GM21619 (cell line): ENCODE measurements at regions not wholly inside any gene's neighbourhood (a gene's known extent, or its start where the extent isn't known, plus 50 kb on each side); places are given as distances from the start of the nearest gene placed in this dataset.

Experiments used
- ATAC-seq: cut with Tn5 transposase; IDR thresholded peaks from one replicate; pipeline ENCODE4 v1.9.1; 2021; ENCODE audit not compliant: unreplicated experiment

GRCh38 chr17:55668312-55668920 lies 54.2 kb downstream of the TMEM100 start:
- ATAC-seq = no peak

DNA sequence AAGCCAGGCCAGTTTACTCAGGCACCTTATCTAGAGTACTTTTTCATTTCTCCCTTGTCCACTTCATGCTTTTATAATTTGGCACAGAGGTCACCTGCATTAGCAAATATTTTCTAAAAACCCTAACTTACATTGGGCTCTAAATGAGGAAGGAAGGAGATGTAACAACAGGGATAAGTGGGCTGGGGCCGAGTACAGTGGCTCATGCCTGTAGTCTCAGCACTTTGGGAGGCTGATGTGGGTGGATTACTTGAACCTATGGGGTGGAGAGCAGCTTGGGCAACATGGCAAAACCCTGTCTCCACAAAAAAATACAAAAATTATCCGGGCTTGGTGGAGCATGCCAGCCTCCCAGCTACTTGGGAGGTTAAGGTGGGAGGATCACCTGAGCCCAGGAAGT lies 55.9 kb downstream of the TMEM100 start:
- no peak for ATAC-seq

GRCh38 chr17:55664287-55664686 lies 58.4 kb downstream of the TMEM100 start:
- ATAC-seq = peak; percentile 79

DNA sequence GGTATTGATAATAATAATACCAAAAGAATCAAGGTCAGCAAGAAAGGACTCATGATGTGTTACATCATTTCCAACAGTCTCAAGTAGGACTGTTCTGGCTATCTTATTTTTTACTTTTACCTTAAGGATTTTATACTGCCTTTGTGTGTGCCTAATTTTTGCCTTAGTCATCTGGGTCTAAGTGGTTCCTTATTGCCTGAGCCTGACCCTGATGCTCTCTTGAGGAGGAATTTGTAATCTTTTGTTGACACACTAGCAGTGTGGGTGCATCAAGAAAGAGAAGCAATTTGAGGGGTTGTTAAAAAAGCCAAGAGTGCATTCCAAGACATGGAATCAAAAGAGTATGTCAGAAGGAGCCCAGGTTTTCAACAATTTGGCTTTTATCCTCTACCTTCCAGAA lies 59.3 kb downstream of the TMEM100 start:
- no peak for ATAC-seq

- ATAC-seq = no peak
Observed at GRCh38 chr17:55661963-55662834, 60.5 kb downstream of the TMEM100 start.

DNA sequence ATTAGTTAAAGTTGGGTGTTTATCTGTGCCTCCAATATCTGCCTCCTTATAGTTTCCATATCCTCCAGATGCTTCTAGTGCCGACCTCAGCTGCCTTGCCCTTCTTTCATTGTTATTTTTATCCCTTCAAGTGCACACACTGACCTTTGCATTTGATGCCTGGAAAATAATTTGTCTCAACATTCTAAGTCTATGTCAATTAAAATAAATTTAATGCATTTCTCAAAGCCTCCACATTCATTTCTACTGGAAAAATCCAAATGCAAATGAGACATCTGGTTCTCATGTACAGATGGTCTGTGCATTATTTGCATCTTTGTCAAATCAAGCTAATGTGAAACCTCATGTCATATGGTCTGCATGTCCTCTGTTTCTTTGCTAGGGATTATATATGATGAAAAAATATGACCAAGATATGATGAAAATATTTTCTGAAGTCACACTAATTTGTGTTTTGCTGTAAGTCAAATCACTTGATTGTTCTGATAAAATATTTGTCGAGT lies 61.4 kb downstream of the TMEM100 start:
- no peak for ATAC-seq

DNA sequence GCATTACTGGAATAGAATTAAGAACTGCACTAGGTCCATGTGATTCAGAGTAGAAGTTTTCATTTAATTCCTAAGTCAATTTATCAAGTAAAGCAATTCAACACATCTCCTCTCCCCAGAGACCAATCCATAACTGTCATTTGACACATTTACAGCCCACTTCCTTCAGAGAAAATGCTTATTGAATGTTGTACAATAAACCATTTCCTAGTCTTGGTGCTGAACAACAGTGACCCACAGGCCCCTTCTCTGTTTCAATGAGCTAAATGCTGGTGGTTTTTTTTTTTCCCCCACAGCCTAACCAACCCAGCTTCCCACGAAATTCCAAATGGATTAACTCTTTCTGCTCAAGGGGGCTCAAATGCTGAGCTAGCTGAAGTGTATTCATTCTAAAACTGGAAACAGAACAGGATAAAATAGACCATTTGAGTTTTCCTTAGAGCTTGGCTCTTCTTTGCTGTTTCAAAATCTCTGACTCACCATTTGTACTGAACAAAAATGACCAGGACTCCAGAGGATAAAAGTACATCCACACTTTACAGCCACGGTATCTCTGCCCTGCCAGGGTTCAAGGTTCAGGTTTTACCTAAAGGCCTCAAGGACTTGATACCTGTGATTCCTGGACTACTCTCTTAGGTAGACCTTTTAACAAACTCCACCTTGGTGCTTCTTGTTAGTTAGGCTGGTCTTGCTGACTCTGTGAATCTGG lies 62.3 kb downstream of the TMEM100 start:
- no peak for ATAC-seq

DNA sequence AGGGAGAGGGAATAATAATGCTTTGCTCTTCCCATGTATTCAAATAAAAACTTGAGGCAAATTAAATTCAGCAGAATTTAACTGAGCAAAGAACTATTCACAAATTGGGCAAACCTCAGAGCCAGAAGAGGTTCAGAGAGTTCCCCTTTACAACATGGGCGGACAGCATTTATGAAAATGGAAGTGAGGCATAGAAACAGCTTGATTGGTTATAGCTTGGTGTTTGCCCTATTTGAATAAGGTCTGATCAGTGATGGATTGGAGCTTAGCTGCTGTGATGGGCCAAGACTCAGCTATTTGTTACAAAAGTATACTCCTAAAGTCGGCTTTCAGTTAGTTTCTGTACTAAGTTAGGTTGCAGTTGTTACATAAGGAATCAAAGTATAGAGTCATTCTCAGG lies 63.0 kb downstream of the TMEM100 start:
- no peak for ATAC-seq

GRCh38 chr17:55655777-55656176 lies 66.9 kb downstream of the TMEM100 start:
- ATAC-seq = no peak

DNA sequence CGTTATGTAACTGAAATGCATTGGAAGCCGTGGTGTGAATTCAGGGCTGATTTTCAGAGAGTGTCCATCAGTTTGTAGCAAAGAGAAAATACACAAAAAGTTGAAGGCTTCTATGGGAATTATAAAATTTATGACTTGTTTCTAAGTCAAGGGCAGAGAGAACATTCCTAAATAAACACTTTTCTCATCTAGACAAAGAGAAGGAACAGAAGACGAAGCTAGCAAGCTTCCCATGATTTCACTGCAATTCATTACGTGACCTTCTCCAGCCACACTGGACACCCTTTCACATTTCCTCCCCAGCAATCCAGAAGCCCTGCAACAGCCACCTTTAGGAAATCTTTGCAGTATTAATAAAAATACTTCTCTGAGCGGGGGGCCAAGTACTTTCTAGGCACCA lies 67.8 kb downstream of the TMEM100 start:
- no peak for ATAC-seq

GRCh38 chr17:55654022-55654421 lies 68.6 kb downstream of the TMEM100 start:
- ATAC-seq = no peak

DNA sequence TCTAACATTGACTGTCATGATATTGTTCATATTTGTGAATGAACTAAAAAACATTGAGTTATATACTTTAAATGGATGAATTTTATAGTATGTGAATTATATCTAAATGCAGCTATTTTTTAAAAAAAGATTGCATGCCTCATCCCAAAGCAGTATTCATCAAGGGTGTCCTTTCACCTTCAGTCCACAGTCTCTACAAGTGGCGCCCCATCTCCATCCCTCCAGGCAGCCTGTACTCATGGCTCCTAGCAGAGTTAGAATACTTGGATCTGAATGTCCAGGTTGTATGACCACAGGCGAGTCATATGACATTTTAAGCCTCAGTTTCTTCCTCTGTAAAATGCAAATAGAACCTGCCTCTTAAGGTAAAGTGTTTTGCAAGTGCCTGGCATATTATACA lies 69.8 kb downstream of the TMEM100 start:
- ATAC-seq = no peak

DNA sequence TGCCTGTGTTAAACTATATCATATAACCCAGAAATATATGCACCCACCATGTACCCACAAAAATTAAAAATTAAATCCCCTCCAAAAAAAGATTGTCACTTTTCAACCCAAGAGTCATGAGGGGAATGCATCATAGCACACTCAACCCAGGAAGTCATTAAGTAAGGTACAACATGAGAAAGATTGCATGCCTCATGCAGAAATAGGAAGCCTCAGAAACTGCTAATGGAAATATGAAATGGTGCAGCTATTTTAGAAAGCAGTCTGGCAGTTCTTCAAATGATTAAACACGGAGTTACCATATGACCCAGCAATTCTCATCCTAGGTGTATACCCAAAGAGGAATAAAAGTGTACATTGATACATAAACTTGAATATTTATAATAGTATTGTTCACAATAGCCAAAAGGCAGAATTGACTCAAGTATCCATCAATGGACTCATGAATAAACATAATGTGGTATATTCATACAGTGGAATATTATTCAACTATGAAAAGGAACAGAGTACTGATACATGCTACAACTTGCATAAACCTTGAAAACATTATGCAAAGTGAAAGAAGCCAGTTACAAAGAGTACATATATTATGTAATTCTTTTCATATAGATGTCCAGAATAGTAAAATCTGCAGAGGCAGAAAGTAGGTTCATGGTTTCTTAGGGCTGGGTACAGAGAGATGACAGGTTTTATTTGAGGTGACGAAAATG lies 70.4 kb downstream of the TMEM100 start:
- ATAC-seq = peak; percentile 52

GRCh38 chr17:55649957-55650597 lies 72.6 kb downstream of the TMEM100 start:
- ATAC-seq = no peak

DNA sequence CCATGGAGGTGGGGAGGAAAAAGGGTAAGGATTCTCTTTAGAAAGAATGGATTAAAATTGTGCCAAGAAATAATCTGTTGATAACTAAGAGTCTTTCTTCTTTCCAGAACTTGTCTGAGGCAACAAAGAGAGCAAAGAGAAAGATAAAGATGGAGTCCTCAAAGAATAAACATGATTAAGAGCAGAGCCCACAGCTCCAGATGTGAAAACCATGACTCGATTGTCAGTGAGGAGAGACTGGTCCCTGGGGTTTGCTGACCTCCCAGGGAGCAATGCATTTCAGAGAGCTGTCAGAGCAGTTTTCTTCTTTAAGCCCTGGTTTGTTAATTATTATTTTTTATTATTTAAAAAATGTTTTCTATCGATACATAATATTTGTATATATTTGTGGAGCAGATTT lies 74.6 kb downstream of the TMEM100 start:
- no peak for ATAC-seq

DNA sequence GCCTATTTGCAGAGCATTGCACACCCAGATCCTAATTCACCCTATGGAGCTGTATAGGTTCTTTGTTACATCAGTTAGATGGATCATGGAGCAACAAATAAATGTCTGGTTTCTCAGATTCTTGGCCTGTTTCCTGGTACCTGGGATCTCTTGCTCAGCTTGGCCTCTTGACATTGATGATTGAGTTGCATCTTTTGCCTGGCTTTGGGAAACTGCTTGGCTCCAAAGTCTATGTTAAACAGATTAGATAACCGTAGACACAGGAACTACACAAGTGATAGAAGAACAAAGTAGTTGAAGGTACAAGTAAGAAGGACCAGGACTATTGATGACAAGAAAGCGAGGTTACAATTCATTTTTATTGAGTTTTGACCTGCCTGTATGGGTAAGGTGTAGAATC lies 77.3 kb downstream of the TMEM100 start:
- ATAC-seq = no peak

GRCh38 chr17:55644346-55644745 lies 78.3 kb downstream of the TMEM100 start:
- no peak for ATAC-seq

DNA sequence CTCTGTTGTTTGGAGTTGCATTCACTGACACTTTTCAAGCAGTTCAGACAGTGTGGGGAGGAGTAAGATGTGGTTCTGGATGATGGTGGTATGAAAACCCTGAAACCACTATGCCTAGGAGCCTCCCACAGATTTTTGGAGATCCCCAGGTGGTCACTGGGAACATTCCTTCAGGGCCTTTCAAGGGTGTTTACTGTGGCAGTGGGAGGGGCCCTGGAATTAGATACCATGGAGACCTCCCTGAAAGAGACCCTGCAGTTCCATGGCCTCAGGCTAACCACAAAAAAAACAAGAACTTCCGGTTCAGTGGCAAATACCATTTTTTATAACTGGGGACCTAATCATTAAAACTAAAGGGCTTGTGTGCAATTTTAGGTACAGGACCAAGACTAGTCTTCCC lies 79.9 kb downstream of the TMEM100 start:
- no peak for ATAC-seq

DNA sequence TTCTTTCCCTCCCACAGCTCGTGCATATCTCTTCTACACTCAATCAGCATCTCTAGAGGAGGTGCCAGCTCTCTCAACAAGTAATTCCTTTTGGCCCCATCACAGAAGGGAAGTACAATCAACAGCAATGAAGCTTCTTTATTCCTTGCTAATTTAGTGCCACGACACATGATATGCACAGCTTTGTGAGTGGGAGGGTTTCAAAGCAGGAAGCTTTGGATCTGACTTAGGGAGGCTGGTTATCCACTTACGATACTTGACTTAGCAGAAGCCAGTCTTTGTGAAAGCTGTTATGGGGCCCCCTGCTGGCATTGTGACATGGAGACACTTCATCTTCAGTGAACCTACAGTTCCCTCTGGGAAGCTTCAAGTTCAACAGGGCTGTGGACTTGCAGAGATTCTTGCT lies 81.0 kb downstream of the TMEM100 start:
- ATAC-seq = peak; percentile 76

DNA sequence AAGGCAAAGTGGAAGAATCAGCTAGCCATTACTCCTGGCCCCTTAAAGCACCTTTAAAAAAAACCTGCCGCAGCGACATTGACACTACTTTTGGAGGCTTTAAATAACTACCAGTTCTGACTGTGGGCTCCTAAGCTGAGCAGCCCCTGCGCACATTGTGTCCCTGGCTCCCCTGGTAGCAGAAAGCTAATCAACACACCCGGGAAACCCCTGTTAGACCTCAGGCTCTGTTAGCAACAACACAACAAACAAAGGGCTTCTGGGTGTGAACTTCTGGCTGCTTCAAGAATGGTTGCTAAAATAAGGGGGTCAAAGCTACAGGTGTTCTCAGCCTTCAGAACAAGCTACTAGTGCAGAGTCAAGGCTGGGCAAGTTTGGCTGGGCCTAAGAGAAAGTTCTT lies 83.6 kb downstream of the TMEM100 start:
- no peak for ATAC-seq
